NCI-H1092 (cell line): ENCODE measurements at regions not wholly inside any gene's neighbourhood (a gene's known extent, or its start where the extent isn't known, plus 50 kb on each side); places are given as distances from the start of the nearest gene placed in this dataset.

Experiments used
- DNase-seq: peaks from one replicate; lab custom pipeline; 2025; lab: John Stamatoyannopoulos, UW

DNA sequence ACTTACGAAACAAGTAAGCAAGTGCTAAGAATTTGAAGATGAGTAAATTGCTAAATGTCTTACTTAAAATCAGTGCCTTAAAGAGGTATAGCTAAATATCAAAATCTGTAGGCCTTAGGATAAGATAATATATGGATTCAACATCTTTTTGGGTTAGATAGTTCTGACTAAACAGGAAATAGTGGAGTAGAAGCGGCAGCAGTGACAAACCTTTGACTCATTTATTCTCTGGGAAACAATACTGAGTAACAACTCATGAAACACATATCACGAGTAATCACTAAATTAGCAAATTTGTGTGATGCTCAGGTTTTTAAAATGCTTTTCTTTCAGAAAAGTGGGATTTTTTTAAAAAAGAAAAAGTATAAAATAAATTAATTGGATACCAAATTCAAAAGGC is 762.1 kb upstream of the TYRP1 start:
- no peak for DNase-seq

DNA sequence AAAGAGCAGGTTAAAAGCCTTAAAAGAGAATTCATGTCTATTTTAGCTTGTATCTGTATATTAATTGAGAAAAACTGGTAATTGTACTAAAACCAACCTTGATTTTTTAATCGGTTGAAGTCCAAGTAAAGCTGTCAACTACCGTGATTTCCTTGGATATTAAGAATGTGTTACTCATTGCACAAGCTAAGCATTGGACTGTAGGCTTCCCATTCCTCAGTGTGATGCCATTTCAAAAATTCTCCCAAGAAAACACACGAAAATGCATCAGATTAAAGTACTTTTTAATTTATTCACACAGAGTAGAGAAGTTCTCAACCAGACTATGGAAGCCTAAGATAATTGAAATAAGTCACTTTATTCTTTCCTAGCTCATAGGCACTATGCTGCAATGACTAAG is 761.4 kb upstream of the TYRP1 start:
- DNase-seq: no peak

DNA sequence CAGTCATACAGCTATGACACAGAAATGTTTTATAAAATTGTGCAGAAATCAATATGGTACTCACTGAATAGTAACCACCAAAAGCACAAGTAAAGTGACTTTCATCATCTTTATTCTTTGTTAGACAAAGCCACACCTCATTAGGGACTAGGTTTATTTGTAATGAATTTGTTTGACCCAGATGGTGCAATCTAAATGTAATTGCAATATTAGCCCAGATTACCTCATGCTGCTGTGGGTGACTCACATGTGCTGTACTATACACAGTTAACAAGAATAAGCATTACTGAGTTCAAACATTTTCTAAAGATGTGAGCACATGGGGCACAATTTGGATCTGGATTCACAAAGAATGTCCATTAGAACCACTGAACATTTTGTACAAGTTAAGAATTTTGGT is 759.3 kb upstream of the TYRP1 start:
- no peak for DNase-seq

DNA sequence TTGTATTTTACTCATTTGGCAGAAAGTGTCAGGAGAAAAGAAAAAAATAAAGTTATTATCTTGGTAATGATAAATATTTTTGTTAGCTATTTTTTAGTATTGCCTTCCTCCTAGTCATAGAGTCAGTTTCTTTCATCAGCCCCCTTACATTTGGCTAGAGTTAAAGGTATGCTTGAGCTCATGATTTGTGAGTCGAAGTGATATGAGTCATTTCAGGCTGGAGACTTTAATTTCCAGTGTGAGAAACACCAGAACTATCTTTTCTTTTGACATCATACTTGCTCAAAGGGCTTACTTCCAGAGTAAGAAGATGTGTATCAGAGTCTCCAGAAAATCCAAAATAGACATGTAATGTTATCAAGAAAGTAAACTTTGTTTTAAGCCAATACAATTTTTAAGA is 746.7 kb upstream of the TYRP1 start:
- no peak for DNase-seq

DNA sequence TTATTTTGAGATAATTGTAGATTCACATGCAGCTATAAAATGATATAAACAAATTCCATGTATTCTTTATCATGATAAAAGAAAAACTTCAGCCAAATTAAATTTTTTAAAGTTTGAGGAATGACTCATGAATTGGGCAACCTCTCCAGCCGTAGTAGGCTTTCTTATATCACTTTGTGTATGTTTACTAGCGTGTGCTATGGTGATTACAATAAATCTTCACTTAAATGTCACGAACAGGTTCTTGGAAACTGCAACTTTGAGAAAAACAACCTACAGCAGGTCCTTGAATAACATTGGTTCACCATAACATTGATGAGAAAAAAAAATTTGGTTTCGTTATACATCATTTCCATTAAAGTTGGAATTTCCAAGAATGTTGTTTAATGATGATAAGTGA is 730.9 kb upstream of the TYRP1 start:
- DNase-seq: no peak

DNA sequence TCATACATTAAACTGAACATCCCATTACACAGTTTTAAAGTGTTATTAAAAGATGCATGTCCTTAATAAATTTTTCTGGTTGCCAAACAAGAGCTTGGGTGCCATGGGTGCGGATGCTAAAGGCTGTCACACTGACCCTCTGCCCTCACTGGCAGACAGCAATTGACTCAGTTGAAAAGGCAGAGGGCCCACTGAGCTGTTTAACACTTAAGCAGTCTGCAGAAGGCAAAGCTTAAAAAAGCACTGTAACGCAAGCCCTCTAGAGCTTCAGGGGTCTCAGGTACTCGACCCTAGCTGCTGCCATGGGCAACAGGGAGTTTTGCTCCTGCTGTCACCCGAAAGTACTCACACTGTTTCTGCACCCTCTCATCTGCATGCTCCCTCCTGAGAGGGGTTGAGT is 726.4 kb upstream of the TYRP1 start:
- no peak for DNase-seq

DNA sequence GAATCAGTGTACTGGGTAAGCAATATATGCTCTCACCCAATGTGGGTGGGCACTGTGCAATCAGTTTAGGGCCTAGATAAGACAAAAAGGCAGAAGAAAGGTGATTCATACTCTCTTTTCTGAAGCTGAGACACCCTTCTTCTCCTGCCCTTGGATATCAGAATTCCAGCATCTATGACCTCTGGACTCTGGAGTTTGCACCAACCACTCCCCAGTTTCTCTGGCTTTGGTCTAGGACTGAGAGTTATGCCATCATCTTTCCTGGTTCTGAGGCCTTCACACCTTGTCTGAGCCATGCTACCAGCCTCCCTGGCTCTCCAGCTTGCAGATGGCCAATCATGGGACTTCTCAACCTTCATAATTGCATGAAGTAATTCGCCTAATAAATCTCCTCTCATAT is 724.6 kb upstream of the TYRP1 start:
- DNase-seq: no peak

DNA sequence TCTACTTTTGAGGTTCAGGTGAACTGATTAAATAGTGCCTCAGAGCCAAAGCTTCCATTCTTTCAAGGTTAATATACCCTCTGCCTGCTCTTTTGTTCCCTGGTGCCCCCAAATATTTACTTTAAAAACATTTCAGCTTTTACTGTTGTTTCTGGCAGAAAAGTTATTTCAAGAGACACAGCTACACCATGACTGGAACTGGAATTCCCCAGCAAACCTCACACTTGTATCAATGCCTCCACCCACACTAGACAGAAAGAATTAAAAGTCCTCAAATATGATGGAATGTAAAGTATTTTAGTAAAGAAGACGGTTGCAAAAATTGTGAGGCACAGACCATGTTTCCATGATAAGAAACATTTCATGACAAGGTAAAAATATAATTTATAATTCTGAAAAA is 720.2 kb upstream of the TYRP1 start:
- DNase-seq: no peak

DNA sequence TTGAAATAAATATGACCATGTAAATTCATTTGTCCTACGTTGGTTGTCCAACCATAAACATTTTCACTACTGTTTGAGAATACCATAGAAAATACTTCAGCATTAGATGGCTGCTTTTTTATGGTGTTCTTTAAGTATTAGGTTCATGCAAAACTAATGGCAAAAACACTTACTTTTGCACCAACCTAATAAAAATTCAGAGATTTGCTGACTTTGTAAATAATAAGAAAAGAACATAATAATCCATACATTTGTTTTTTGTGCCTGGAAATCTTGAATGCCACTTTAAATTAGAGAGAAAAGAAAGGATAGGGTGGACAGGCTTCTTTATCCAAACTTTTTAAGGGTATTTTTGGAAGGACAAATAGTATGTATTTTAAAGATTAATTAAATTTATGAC is 719.7 kb upstream of the TYRP1 start:
- DNase-seq: no peak

DNA sequence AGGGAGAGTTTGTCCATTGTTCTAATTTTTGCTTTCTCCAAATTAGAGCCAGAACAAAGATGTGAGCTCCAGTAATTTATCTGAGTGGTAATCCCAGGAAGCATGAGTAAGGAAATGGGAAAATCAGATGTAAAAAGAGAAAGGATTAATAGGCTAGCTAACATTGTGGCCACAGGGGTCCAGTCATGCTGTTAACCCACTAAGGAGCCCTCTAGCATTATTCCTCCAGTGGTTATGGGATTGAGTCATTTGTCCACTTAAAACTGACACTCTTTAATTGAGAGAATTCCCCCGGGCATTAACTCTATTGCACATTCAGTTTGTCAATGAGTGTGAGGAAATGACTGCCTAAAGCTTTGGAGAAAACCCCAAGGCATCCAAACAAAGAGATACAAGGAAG is 700.3 kb upstream of the TYRP1 start:
- no peak for DNase-seq

DNA sequence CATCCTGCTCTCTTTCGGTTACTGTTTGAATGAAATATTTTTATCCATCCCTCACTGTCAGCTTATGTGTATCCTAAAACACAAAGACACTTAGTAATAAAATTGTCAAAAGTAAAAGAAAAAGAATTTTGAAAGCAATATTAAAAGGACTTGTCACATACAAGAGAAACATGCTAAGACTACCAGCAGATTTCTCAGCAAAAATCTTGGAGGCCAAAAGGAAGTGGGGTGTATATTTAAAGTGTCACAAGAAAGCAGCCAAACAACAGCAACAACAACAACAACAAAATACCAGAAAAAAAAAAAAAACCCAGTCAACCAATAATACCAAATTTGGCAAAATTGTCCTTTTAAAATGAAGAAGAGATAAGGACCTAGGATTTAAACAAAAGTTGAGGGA is 678.7 kb upstream of the TYRP1 start:
- DNase-seq: no peak

DNA sequence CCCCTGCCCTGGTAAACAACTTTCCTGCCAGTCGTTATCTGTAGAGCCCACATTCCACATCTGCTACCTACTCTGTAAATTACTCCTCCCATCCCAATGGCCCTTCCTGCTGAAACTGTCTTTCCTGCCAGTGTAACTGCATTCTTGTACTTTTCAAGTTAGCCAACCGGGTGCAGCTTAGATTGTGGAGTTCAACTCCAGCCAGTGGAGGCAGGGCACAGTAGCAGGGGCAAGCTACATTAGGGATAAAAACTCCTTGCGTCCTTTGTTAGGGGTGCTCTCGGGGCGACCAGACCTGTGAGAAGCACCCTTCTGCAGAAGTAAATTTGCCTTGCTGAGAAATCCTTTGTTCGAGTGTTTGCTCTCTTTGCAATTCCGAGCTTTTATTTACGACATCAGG is 639.0 kb upstream of the TYRP1 start:
- DNase-seq: no peak

DNA sequence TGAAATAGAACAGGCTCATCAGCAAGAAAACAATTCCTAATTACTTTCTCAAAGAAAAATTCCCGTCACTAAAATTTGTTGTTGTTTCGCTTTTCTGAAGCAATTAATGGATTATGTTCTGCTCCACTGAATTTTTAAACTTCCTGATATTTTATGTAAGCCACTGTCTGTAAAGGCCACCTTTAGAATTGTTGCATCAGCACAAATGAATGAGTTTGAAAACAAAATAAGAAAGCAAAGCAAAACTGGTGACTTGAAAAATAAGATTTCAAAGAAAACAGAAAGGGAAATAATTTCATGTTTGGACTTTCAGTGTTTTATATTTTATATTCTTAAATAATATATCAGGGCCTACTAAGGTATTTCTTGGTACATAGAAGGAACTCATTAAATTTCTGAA is 636.3 kb upstream of the TYRP1 start:
- no peak for DNase-seq

DNA sequence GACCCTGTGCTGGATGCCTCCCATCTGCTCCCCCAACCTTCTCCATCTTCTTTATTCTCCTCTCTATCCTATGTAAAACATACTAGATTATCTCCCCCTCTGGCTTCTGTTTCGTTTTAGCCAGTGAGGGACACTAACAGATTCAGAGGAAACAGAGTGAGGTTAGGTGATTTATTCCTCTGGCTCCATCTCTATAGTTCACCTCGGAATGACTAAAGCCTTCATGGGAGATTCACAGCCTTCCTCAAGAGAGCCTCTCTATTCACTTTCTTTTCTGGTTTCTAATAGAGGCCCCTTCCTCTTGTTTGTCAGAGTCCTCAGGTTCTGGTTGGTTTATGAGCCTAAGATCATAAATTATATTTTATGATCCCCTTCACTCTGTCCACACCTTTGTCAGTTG is 633.1 kb upstream of the TYRP1 start:
- no peak for DNase-seq

DNA sequence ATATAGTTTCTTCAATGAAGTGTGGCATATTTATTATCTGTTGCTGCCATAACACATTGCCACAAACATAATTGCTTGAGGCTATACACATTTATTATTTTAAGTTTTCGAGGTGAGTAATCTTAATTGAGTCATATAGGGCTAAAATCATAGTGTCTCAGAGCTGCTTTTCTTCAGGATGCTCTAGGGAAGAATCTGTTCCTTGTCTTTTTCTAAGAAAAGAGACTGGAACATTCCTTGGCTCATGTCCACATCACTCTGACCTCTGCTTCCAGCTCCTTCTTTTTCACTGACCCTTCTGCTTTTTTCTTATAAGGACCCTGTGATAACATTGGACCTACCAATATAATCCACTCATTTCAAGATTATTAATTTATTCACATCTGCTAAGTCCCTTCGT is 632.4 kb upstream of the TYRP1 start:
- DNase-seq: no peak

DNA sequence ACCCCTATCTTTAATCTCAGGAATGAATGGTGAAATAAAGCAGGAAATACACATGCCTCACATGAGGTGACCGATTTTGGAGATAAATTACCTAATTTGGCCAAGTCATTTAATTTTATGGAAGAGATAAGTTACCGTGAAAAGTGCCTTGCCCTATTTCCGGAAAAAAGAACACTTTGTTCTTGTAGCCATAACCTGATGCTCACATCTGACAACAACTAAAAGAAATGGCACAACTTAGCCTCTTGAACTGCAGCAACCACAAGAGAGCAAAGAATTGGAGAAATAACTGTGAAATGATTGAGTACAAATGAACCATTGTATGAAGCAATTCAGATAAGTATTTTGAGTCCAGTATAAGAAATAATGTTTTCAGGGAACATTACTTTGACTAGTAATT is 628.1 kb upstream of the TYRP1 start:
- DNase-seq: no peak

DNA sequence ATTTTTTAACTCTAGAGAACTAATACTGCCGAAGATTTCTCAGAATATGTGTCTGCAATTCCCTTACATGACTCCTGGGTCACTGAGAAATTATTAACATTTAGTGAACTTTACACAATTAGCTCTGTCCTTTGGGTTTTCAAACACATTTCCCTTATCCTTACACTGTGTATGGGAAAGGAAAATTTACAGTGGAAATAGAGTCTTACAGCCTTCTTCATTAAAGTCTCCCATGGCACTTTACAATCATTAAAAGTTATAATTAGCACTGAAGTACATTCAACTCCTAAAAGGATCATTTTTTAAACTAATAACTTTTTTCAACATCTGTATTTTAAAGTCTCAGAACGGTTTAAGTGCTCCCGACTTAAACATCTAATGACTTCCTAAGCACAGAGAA is 627.5 kb upstream of the TYRP1 start:
- DNase-seq: no peak

DNA sequence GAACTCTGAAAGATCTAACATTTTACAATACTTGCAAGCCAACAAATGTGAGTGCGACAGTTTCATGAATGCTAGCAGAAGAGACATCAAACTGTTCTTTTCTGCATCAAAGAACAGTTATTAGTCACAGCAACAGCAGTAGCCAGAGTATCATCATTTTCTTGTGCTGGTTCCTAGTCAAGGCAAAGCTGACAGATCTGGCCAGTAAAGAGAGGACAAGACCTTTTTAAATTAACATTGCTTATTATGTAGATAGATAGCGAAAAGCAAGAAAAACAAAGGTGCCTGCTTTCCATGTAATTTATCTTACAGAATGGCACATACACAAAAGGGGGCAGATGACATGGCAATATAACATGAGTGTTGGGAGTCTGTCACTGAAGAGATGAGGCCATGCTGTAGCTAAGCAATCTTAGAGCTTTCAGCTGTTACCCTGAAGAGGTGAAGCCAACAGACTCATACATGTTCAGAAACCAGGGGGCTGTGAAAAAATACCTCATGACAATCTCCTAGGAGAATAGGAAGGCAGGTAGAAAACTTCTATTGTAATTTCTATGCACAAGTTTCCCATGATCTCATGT is 626.6 kb upstream of the TYRP1 start:
- DNase-seq: no peak

DNA sequence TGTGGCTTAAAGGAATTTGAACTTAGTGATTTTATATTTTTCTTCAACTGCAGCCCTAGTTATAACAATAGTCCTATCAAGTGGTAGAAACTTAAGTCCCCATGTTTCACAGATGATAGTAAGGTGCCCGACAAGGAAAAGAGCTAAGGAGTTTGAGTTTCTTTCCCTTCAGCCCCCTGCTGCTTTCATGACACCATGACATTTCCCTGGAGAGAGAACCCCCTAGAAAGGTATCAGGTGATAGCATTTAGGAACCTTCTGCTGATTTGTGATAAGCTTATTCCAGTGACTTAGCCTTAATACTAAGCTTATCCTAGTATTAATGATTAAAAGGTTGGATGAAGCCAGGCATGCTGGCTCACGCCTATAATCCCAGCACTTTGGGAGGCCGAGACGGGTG is 623.8 kb upstream of the TYRP1 start:
- DNase-seq: no peak

DNA sequence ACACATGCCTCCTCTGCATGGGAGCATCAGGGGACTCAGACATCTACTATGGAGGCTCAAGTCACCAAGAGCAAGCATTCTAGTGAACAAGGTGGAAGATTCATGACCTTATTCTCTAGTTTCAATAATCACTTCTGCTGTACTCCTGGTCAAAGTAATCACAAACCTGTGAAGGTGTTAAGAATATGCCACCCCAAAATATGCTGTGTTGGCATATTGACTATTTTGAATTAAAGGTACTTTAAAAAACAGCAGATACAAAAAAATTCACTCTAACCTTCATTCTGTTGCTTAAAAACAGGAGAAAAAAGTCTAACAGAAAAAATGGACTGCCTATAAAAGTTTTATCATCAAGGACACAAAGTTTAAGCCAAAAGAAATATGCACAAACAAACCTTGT is 607.8 kb upstream of the TYRP1 start:
- no peak for DNase-seq

DNA sequence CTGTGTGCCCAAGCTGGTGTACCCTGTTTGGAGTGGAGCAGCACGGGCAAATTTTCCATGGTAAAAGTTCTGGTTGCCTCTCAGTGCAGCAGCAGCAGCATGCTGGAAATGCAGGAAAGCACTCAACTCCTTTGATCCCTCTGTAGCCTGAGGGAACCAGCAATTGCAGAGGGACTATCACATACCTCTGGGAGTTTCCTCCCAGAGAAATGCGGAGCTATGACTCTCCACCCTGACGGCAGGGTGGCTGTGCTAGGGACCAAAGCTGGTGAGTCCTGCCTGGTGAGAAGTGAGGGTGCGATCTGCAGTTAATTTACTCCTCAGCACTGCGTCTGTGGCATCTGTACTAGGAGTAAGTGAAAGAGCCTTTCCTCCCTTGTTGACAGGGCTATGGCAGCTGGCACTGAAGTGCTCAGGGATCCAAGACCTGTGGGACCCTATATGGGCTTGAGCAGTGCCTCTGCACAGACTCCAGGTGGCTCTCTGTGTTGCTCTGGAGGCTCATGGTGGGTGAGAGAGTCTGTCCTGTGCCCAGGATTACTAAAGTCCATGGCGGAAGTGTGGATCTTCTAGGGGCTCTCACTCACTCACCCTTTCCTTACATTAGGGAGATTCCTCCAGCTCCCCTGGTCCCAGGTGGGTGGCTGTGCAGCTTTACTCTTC is 601.2 kb upstream of the TYRP1 start:
- no peak for DNase-seq

DNA sequence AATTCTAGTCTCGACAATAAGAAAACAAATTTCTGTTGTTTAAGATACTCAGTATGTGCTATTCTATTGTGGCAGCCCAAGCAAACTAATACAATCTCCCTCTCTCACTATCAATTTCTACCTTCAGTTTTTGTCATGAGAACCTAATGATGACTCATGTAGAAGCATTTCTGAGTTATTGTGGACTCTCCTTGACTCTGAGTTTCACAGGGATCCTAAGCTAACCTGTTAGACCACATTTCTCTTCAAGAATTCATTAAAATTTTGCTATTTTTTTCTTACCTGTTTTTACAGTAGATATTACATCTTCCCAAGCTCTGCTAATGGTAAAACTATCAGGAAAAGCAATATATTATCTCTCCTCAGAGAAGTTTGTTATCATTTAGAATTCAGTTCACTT is 599.1 kb upstream of the TYRP1 start:
- DNase-seq: no peak

DNA sequence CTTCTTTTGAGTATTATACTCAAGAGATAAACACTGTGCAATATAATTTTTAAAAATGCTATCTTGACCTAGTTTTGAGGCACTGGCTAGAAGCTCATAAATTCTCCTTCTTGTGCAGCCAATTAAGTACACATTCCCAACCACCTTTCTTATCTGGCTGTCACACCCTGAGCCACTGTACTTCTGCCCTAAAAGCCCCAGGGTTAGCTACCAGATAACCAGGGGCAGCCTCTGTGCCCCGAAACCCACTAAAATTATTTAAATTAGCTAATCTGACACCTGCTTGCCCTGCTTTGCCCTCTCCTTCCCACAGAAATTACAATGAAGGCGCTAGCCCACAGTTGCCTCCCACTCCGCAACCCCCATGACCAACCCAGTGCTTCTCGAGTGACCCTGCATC is 597.3 kb upstream of the TYRP1 start:
- DNase-seq: no peak

DNA sequence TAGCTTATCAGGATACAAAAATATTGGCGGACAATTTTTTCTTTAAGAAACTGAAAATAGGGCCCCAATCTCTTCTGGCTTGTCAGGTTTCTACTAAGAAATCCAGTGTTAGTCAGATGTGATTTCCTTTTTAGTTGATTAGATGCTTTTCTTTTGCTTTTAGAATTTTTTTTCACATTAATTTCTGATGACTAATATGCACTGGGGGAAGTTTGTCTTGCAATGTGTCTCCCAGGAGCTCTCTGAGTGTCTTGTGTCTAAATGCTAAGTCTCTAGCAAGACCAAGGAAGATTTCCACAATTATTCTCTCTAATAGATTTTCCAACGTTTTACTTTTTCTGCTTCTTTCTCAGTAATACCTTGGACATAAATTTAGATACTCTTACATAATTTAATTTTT is 559.8 kb upstream of the TYRP1 start:
- no peak for DNase-seq

DNA sequence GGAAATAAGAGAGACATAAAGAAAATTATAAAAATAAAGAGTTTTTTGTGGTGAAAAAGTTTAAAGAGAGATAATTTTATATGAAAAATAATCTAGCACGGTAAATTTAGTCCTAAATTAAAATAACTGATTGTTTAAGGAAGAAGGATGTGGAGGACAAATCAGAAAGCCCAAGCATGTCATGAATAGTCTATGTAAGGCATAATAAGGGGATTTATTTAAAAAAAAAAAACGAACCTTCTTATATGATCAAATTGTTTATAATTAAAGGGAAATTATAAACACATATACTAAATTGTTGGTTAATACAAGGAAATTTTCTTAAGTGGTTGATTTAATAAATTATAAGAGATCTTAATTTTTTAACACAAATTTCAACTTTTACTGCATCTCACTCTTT is 551.8 kb upstream of the TYRP1 start:
- DNase-seq: no peak
